ENCODE measurements at regions not wholly inside any gene's neighbourhood (a gene's known extent, or its start where the extent isn't known, plus 50 kb on each side); places are given as distances from the start of the nearest gene placed in this dataset.
A peak's percentile ranks its signal among the peaks of the same experiment; 100 is the strongest.

DNA sequence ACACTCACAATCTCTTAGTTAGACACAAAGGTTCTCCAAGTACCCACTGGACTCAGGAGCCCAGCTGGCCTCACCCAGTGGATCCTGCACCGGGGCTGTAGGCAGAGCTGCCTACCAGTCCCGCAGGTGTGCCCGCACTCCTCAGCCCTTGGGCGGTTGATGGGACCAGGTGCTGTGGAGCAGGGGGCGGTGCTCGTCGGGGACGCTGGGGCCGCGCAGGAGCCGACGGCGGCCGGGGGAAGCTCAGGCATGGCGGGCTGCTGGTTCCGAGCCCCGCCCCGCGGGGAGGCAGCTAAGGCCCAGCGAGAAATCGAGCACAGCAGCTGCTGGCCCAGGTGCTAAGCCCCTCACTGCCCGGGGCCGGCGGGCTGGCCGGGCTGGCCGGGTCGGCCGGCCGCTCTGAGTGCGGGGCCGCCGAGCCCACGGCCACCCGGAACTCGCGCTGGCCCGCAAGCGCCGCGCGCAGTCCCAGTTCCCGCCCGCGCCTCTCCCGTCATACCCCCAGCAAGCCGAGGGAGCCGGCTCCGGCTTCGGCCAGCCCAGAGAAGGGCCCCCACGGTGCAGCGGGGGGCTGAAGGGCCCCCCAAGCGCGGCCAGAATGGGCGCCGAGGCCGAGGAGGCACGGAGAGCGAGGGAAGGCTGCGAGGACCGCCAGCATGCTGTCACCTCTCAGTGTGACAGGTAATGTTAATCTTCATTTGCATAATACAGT lies 506.8 kb downstream of the LRFN5 start:
- no peak for DNase-seq (ENCODE audit: extremely low spot score in 2 of 2)

DNA sequence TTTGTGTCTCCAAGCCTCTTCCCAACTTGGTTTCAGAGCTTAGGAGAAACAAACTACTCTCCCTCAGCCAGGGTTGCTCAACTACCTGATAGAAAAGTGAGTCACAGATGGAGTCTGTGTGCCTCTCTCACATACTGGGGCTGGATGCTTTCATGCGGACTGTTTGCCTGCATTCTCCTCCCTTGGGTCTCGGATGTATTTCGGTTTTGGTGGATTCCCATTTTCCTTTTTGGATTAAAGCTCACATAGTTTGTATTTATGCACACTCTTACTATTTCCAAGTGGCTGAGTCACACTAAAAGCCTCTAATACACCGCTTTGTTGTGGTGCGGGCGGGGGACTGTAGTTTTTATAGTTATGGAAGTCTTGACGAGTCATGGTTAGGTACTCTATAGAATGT lies 505.4 kb downstream of the LRFN5 start:
- Histone ChIP-seq H3K27ac (no peak overlapping the region), H3K36me3 (no peaks in the 10 kb centered on the region), H3K4me3 (no peak overlapping the region), H3K27me3 (no peaks in the 10 kb centered on the region), H3K9me3 (peaks cover 3% of the 10 kb centered on the region), H3K4me1 (no peaks in the 10 kb centered on the region)
- no peak for DNase-seq (ENCODE audit: extremely low spot score in 2 of 2)
- TF ChIP-seq POLR2A (IDR thresholded peaks at IDR 0.05) (no peak), POLR2AphosphoS5 (IDR thresholded peaks at IDR 0.05; ENCODE audit: insufficient read depth in 1 of 2, low read depth in 1 of 2) (no peak)
- TF ChIP-seq, protein P1, sequence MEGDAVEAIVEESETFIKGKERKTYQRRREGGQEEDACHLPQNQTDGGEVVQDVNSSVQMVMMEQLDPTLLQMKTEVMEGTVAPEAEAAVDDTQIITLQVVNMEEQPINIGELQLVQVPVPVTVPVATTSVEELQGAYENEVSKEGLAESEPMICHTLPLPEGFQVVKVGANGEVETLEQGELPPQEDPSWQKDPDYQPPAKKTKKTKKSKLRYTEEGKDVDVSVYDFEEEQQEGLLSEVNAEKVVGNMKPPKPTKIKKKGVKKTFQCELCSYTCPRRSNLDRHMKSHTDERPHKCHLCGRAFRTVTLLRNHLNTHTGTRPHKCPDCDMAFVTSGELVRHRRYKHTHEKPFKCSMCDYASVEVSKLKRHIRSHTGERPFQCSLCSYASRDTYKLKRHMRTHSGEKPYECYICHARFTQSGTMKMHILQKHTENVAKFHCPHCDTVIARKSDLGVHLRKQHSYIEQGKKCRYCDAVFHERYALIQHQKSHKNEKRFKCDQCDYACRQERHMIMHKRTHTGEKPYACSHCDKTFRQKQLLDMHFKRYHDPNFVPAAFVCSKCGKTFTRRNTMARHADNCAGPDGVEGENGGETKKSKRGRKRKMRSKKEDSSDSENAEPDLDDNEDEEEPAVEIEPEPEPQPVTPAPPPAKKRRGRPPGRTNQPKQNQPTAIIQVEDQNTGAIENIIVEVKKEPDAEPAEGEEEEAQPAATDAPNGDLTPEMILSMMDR (IDR thresholded peaks at IDR 0.05): no peak
- intact Hi-C loops (cut with DNase I): no loop called here

More for the DNA sequence above, 506.8 kb downstream of the LRFN5 start:
- Histone ChIP-seq H3K4me3 (no peak overlapping the region), H3K9me3 (peaks cover 3% of the 10 kb centered on the region), H3K4me1 (no peaks in the 10 kb centered on the region), H3K27me3 (no peaks in the 10 kb centered on the region), H3K27ac (no peak overlapping the region), H3K36me3 (no peaks in the 10 kb centered on the region)
- TF ChIP-seq, protein P1 (IDR thresholded peaks at IDR 0.05): no peak
- TF ChIP-seq POLR2AphosphoS5 (IDR thresholded peaks at IDR 0.05; ENCODE audit: insufficient read depth in 1 of 2, low read depth in 1 of 2) (no peak), POLR2A (IDR thresholded peaks at IDR 0.05) (no peak)
- intact Hi-C loops (cut with DNase I): no loop called here

DNA sequence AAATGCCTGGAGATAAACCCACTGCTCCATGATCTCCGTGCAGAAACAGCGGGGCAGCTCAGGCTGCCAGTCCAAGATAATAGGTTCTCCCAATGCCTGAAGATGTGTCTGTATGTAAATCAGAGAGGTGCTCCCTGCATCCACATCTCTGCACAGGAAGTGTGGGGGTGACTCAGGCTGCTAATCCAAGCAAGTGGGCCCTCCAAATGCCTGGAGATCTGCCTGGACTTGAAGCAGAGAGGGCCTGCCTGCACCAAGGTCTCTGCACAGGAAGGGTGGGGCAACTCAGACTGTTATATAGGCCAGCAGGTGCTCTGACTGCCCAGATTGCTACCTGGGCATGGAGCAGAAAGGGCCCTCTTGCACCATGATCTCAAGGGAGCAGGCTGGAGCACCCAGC lies 504.7 kb downstream of the LRFN5 start:
- TF ChIP-seq POLR2AphosphoS5 (IDR thresholded peaks at IDR 0.05; ENCODE audit: insufficient read depth in 1 of 2, low read depth in 1 of 2) (no peak), POLR2A (IDR thresholded peaks at IDR 0.05) (no peak)
- TF ChIP-seq, protein P1 (IDR thresholded peaks at IDR 0.05): no peak
- peaks cover 3% of the 10 kb centered on the region for H3K9me3 ChIP-seq

DNA sequence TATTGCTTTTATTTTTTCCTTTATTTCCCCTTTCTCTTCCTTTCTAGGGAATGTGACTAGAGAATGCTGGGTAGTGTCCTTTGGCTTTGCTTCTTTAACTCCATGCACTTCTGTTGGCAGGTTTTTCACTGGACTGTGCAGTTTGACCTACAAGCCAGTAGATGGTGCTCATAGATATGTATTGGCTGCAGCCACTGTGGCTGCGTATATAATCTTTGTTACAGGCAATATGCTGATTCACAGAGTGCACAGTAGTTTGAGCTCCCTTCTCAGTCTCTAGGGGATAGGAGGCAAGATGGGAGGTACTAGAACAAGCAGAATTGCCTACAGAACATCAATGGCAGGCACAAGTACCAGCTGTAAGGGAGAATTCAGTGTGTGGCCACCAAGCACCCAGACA lies 503.5 kb downstream of the LRFN5 start:
- Histone ChIP-seq H3K4me3 (no peak overlapping the region), H3K9me3 (peaks cover 3% of the 10 kb centered on the region), H3K27me3 (no peaks in the 10 kb centered on the region), H3K4me1 (no peaks in the 10 kb centered on the region), H3K36me3 (no peaks in the 10 kb centered on the region), H3K27ac (no peak overlapping the region)
- DNase-seq (ENCODE audit: extremely low spot score in 2 of 2): no peak
- intact Hi-C loops (cut with DNase I): no loop called here
- no peak for TF ChIP-seq POLR2AphosphoS5 (IDR thresholded peaks at IDR 0.05; ENCODE audit: insufficient read depth in 1 of 2, low read depth in 1 of 2)
- TF ChIP-seq POLR2A (IDR thresholded peaks at IDR 0.05): no peak
- TF ChIP-seq, protein P1 (IDR thresholded peaks at IDR 0.05): no peak

More for the DNA sequence above, 504.7 kb downstream of the LRFN5 start:
- no peak overlapping the region for H3K4me3 ChIP-seq
- intact Hi-C loops (cut with DNase I): no loop called here
- no peak overlapping the region for H3K27ac ChIP-seq
- H3K4me1 ChIP-seq: no peaks in the 10 kb centered on the region
- H3K27me3 ChIP-seq: no peaks in the 10 kb centered on the region
- H3K36me3 ChIP-seq: no peaks in the 10 kb centered on the region
- no peak for DNase-seq (ENCODE audit: extremely low spot score in 2 of 2)

DNA sequence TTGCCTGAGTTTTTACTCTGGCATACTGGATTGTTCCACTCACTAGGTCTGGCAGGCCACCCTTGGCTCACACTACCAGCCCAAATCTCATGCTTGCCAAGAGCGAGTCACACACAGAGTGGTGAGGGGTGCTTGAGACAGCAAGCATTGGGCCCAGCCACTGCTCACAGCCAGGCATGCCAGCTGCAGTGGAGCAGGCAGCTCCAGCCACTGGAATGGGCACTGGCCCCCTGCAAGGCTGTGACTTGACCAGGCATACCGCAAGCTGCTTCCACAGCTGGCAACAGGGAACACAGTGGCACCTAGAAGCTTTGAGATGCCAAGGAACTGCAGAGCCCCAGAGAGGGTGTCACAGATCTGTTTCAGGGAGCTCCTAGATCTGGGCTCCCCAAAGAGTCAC lies 488.5 kb downstream of the LRFN5 start:
- Histone ChIP-seq H3K27ac (no peak overlapping the region), H3K36me3 (no peaks in the 10 kb centered on the region), H3K27me3 (no peaks in the 10 kb centered on the region), H3K4me3 (no peak overlapping the region), H3K4me1 (no peaks in the 10 kb centered on the region), H3K9me3 (no peaks in the 10 kb centered on the region)
- TF ChIP-seq POLR2AphosphoS5 (IDR thresholded peaks at IDR 0.05; ENCODE audit: insufficient read depth in 1 of 2, low read depth in 1 of 2) (no peak), POLR2A (IDR thresholded peaks at IDR 0.05) (no peak)
- TF ChIP-seq, protein P1 (IDR thresholded peaks at IDR 0.05): no peak
- intact Hi-C loops (cut with DNase I): no loop called here
- DNase-seq (ENCODE audit: extremely low spot score in 2 of 2): peak; percentile 81 to 82
